GM23338 (cell line): ENCODE measurements at regions not wholly inside any gene's neighbourhood (a gene's known extent, or its start where the extent isn't known, plus 50 kb on each side); places are given as distances from the start of the nearest gene placed in this dataset.

Experiments used
- ATAC-seq: fragments of 200-7000 bp; cut with Tn5 transposase; 3 replicates; pipeline ENCODE4 v1.9.1; 2020
- DNase-seq: peaks from one replicate; pipeline ENCODE4 v3.0.0-alpha.2; 2015; ENCODE audit warnings: low spot score
- H2AFZ ChIP-seq: fragments of 200-600 bp; sonication (generic); 2 replicates; pipeline ENCODE4 v1.8.0; 2016; ENCODE audit warnings: antibody characterized with exemption, mild to moderate bottlenecking, moderate library complexity
- H3F3A ChIP-seq: fragments of 200-600 bp; sonication (generic); replicated peaks from 2 replicates; pipeline ENCODE4 v1.8.0; 2017; ENCODE audit warnings: antibody characterized with exemption, mixed run types, low read depth
- H3K27ac ChIP-seq: fragments of 200-600 bp; sonication (generic); 2 replicates; pipeline ENCODE4 v1.6.1; 2016; ENCODE audit warnings: low read depth
- H3K27me3 ChIP-seq: fragments of 200-600 bp; sonication (generic); 2 replicates; pipeline ENCODE4 v1.8.0; 2016; ENCODE audit warnings: mild to moderate bottlenecking, mixed run types, moderate library complexity; ENCODE audit not compliant: insufficient read depth
- H3K36me3 ChIP-seq: fragments of 200-600 bp; sonication (generic); 2 replicates; pipeline ENCODE4 v1.8.0; 2016; ENCODE audit warnings: mild to moderate bottlenecking; ENCODE audit not compliant: insufficient read depth
- H3K4me1 ChIP-seq: fragments of 200-600 bp; sonication (generic); 2 replicates; pipeline ENCODE4 v1.8.0; 2016; ENCODE audit warnings: mild to moderate bottlenecking, moderate library complexity; ENCODE audit not compliant: insufficient read depth
- H3K4me2 ChIP-seq: fragments of 200-600 bp; sonication (generic); 2 replicates; pipeline ENCODE4 v1.7.1; 2017; ENCODE audit warnings: mixed run types
- H3K4me3 ChIP-seq: fragments of 200-600 bp; sonication (generic); 2 replicates; pipeline ENCODE4 v1.6.1; 2016; ENCODE audit warnings: mixed run types
- H3K79me2 ChIP-seq: fragments of 200-600 bp; sonication (generic); replicated peaks from 2 replicates; pipeline ENCODE4 v1.8.0; 2017; ENCODE audit warnings: mild to moderate bottlenecking; ENCODE audit not compliant: insufficient read depth
- H3K9me2 ChIP-seq: fragments of 200-600 bp; sonication (generic); 2 replicates; pipeline ENCODE4 v1.8.0; 2017; ENCODE audit not compliant: insufficient read depth
- H4K20me1 ChIP-seq: fragments of 200-600 bp; sonication (generic); replicated peaks from 2 replicates; pipeline ENCODE4 v1.8.0; 2017; ENCODE audit warnings: mild to moderate bottlenecking; ENCODE audit not compliant: insufficient read depth
- H3K27ac Mint-ChIP-seq: 2 replicates; pipeline ENCODE4 v1.8.0; 2020; ENCODE audit warnings: inconsistent platforms, mild to moderate bottlenecking, moderate library complexity, mixed read lengths
- H3K27me3 Mint-ChIP-seq: 3 replicates; pipeline ENCODE4 v1.8.0; 2022; ENCODE audit warnings: low read depth, mild to moderate bottlenecking, moderate library complexity, mixed read lengths, inconsistent platforms; ENCODE audit not compliant: insufficient read depth, poor library complexity
- H3K36me3 Mint-ChIP-seq: 3 replicates; pipeline ENCODE4 v1.8.0; 2021; ENCODE audit warnings: low read depth, mild to moderate bottlenecking, inconsistent platforms, moderate library complexity, mixed read lengths
- H3K4me1 Mint-ChIP-seq: 3 replicates; pipeline ENCODE4 v1.8.0; 2020; ENCODE audit warnings: mild to moderate bottlenecking, inconsistent platforms, mixed read lengths
- H3K4me3 Mint-ChIP-seq: 3 replicates; pipeline ENCODE4 v1.8.0; 2021; ENCODE audit warnings: moderate library complexity, mild to moderate bottlenecking, inconsistent platforms, mixed read lengths
- H3K9me3 Mint-ChIP-seq: 3 replicates; pipeline ENCODE4 v1.8.0; 2020; ENCODE audit warnings: moderate library complexity, mild to moderate bottlenecking, inconsistent platforms, mixed read lengths
- CREB1 ChIP-seq: fragments of 250-450 bp; sonication (Bioruptor Pico); IDR thresholded peaks from 2 replicates; pipeline ENCODE4 v1.5.0; 2020; ENCODE audit warnings: low read depth, mild to moderate bottlenecking, moderate library complexity
- CTCF ChIP-seq, 2 experiments: fragments of 200-600 bp in 1 of 2; sonication (generic) in 1 of 2; conservative IDR thresholded peaks; 2 replicates each; pipeline versions ENCODE4 v1.5.1 to v1.6.1; 2016 to 2017; ENCODE audit warnings: antibody characterized with exemption in 2 of 2, low read depth in 2 of 2, mild to moderate bottlenecking in 2 of 2, moderate library complexity in 1 of 2
- EZH2 ChIP-seq: fragments of 200-600 bp; sonication (generic); IDR thresholded peaks from one replicate; pipeline ENCODE4 v1.8.0; 2017; ENCODE audit warnings: antibody characterized with exemption, mild to moderate bottlenecking, low read depth; ENCODE audit not compliant: unreplicated experiment
- EZH2phosphoT487 ChIP-seq: fragments of 200-600 bp; sonication (generic); IDR thresholded peaks from one replicate; pipeline ENCODE4 v1.8.1; 2018; ENCODE audit warnings: antibody characterized with exemption; ENCODE audit not compliant: unreplicated experiment
- NANOG ChIP-seq: IDR thresholded peaks from 2 replicates; pipeline ENCODE4 v1.6.1; 2016; ENCODE audit warnings: antibody characterized with exemption, borderline replicate concordance
- POLR2AphosphoS5 ChIP-seq: IDR thresholded peaks from 2 replicates; pipeline ENCODE4 v1.6.1; 2016; ENCODE audit warnings: antibody characterized with exemption, low read depth
- REST ChIP-seq: IDR thresholded peaks from one replicate; pipeline ENCODE4 v1.6.1; 2018; ENCODE audit warnings: antibody characterized with exemption; ENCODE audit not compliant: unreplicated experiment
- STAT1 ChIP-seq: IDR thresholded peaks from one replicate; pipeline ENCODE4 v1.6.1; 2016; ENCODE audit warnings: antibody characterized with exemption; ENCODE audit not compliant: unreplicated experiment
- ZNF114 ChIP-seq: fragments of 250-450 bp; sonication (Bioruptor Pico); IDR thresholded peaks from 2 replicates; pipeline ENCODE4 v1.5.0; 2020; ENCODE audit warnings: mild to moderate bottlenecking, moderate library complexity
- ZNF331 ChIP-seq: fragments of 250-450 bp; sonication (Bioruptor Pico); IDR thresholded peaks from 2 replicates; pipeline ENCODE4 v1.5.0; 2020; ENCODE audit warnings: low read depth, mild to moderate bottlenecking, moderate library complexity

- TF ChIP-seq REST (no peak), EZH2 (no peak), EZH2phosphoT487 (no peak), STAT1 (no peak), CREB1 (CRISPR knock-in tag) (no peak), CTCF (conservative IDR thresholded peaks at IDR 0.05; ENCODE audit: low read depth in 2 of 2) (no peak)
These were observed 134.9 kb upstream of the ZBTB20 start (continued) for GRCh38 chr3:115281697-115282675.

- Histone ChIP-seq H3K36me3 (no peaks in the 10 kb centered on the region), H3K4me1 (no peaks in the 10 kb centered on the region), H3K27ac (no peak overlapping the region), H3F3A (no peaks in the 10 kb centered on the region), H3K4me3 (no peak overlapping the region), H3K27me3 (no peaks in the 10 kb centered on the region), H2AFZ (no peak overlapping the region; the same call in 1 of the 2 replicates), H4K20me1 (no peaks in the 10 kb centered on the region), H3K4me2 (no peak overlapping the region), H3K79me2 (no peaks in the 10 kb centered on the region), H3K9me2 (peaks cover 3% of the 10 kb centered on the region)
- ATAC-seq = no peak
- DNase-seq = no peak
- no peaks in the 10 kb centered on the region for H3K4me1 Mint-ChIP-seq
- H3K9me3 Mint-ChIP-seq = no peaks in the 10 kb centered on the region
- H3K36me3 Mint-ChIP-seq = no peaks in the 10 kb centered on the region
- H3K27ac Mint-ChIP-seq = no peak overlapping the region
- H3K27me3 Mint-ChIP-seq = no peaks in the 10 kb centered on the region
- H3K4me3 Mint-ChIP-seq = no peak overlapping the region
- no peak for TF ChIP-seq ZNF331 (CRISPR knock-in tag)
- no peak for TF ChIP-seq CTCF (conservative IDR thresholded peaks at IDR 0.05; ENCODE audit: low read depth in 2 of 2)
- TF ChIP-seq EZH2phosphoT487 = no peak
- TF ChIP-seq POLR2AphosphoS5 = no peak
- TF ChIP-seq CREB1 (CRISPR knock-in tag) = no peak
- TF ChIP-seq ZNF114 (CRISPR knock-in tag) = no peak
- no peak for TF ChIP-seq NANOG
- TF ChIP-seq REST = no peak
- TF ChIP-seq STAT1 = no peak
These were observed 137.9 kb upstream of the ZBTB20 start for GRCh38 chr3:115284980-115285379.
